ENCODE measurements at regions not wholly inside any gene's neighbourhood (a gene's known extent, or its start where the extent isn't known, plus 50 kb on each side); places are given as distances from the start of the nearest gene placed in this dataset.

GRCh38 chr6:166689687-166690086 lies 62.6 kb upstream of the RPS6KA2 start:
- WGBS (ENCODE audit: extremely low coverage, insufficient read length, low lambda C conversion rate) = no CpG with 5 or more reads among the region's 8 CpGs
- no peaks in the 10 kb centered on the region for H3K23me2 ChIP-seq (ENCODE audit: insufficient read length, low read depth, low read length, poor library complexity, severe bottlenecking)
- H4K8ac ChIP-seq (replicated peaks; ENCODE audit: insufficient read length, low read depth, low read length) = no peak overlapping the region
- no peak overlapping the region for H2AK5ac ChIP-seq (ENCODE audit: insufficient read length, low read length)
- no peak overlapping the region for H3K56ac ChIP-seq (ENCODE audit: insufficient read length, low read depth, low read length)
- Mint-ChIP-seq H3K36me3 (ENCODE audit: insufficient read depth in 1 of 3, low read depth in 3 of 3) (no peaks in the 10 kb centered on the region), H3K27ac (no peak overlapping the region), H3K4me1 (peaks cover 20 to 28% of the 10 kb centered on the region in 2 experiments), H3K9me3 (no peaks in the 10 kb centered on the region; a peak in 1 of 5 replicates), H3K4me3 (no peak overlapping the region), H3K27me3 (ENCODE audit: low read depth) (peaks cover 9% of the 10 kb centered on the region)
- no peak overlapping the region for H3K18ac ChIP-seq (ENCODE audit: insufficient read length, low read depth, low read length)
- no peak overlapping the region for H3K27ac ChIP-seq (ENCODE audit: insufficient read length, low read depth, low read length)
- no peaks in the 10 kb centered on the region for H3K9me3 ChIP-seq (ENCODE audit: control insufficient read depth, low read depth, low read length)
- no peak overlapping the region for H3K14ac ChIP-seq (ENCODE audit: insufficient read depth, low read length)
- no peak overlapping the region for H2BK20ac ChIP-seq (ENCODE audit: low read depth, low read length, poor library complexity, severe bottlenecking)
- no peak overlapping the region for H3T11ph ChIP-seq (ENCODE audit: low read length)
- no peak overlapping the region for H2BK12ac ChIP-seq (ENCODE audit: insufficient read length, low read depth, low read length)
- H2AFZ ChIP-seq (ENCODE audit: low read length) = no peak overlapping the region
- H4K20me1 ChIP-seq (ENCODE audit: control insufficient read depth, insufficient read depth, insufficient read length) = no peaks in the 10 kb centered on the region
- H3K4ac ChIP-seq (ENCODE audit: low read depth, low read length) = no peak overlapping the region
- H3K4me2 ChIP-seq (ENCODE audit: insufficient read depth, insufficient read length, low read length) = no peak overlapping the region
- no peak overlapping the region for H2BK120ac ChIP-seq (ENCODE audit: low read depth, low read length, poor library complexity, severe bottlenecking)
- no peak overlapping the region for H3K9ac ChIP-seq (ENCODE audit: extremely low read depth, insufficient read length, low read length)
- H3K79me2 ChIP-seq (ENCODE audit: insufficient read depth, low read length) = no peaks in the 10 kb centered on the region
- no peak for DNase-seq
- no peak overlapping the region for H3K23ac ChIP-seq (ENCODE audit: insufficient read length, low read depth, low read length)
- H2BK15ac ChIP-seq (ENCODE audit: low read depth, low read length) = no peak overlapping the region
- H4K5ac ChIP-seq (ENCODE audit: insufficient read length, low read depth, low read length) = no peak overlapping the region
- no peak overlapping the region for H2BK5ac ChIP-seq (ENCODE audit: insufficient read length, low read length)
- H3K79me1 ChIP-seq (ENCODE audit: insufficient read depth, low read depth, low read length, poor library complexity, severe bottlenecking) = no peaks in the 10 kb centered on the region
- no peak for TF ChIP-seq CTCF (conservative IDR thresholded peaks at IDR 0.05)
- H4K91ac ChIP-seq (ENCODE audit: insufficient read length, low read depth, low read length) = no peak overlapping the region
- H3K4me1 ChIP-seq (ENCODE audit: insufficient read depth, low read length) = no peaks in the 10 kb centered on the region
- no peaks in the 10 kb centered on the region for H3K27me3 ChIP-seq (ENCODE audit: insufficient read depth, low read length)

All from H9 (cell line).